GM23338 (cell line): ENCODE measurements at regions not wholly inside any gene's neighbourhood (a gene's known extent, or its start where the extent isn't known, plus 50 kb on each side); places are given as distances from the start of the nearest gene placed in this dataset.

ENCODE experiments used
- ATAC-seq: fragments of 200-7000 bp; cut with Tn5 transposase; 3 replicates; pipeline ENCODE4 v1.9.1; 2020
- DNase-seq: peaks from one replicate; pipeline ENCODE4 v3.0.0-alpha.2; 2015; ENCODE audit warnings: low spot score
- H2AFZ ChIP-seq: fragments of 200-600 bp; sonication (generic); 2 replicates; pipeline ENCODE4 v1.8.0; 2016; ENCODE audit warnings: antibody characterized with exemption, mild to moderate bottlenecking, moderate library complexity
- H3F3A ChIP-seq: fragments of 200-600 bp; sonication (generic); replicated peaks from 2 replicates; pipeline ENCODE4 v1.8.0; 2017; ENCODE audit warnings: antibody characterized with exemption, mixed run types, low read depth
- H3K27ac ChIP-seq: fragments of 200-600 bp; sonication (generic); 2 replicates; pipeline ENCODE4 v1.6.1; 2016; ENCODE audit warnings: low read depth
- H3K27me3 ChIP-seq: fragments of 200-600 bp; sonication (generic); 2 replicates; pipeline ENCODE4 v1.8.0; 2016; ENCODE audit warnings: mild to moderate bottlenecking, mixed run types, moderate library complexity; ENCODE audit not compliant: insufficient read depth
- H3K36me3 ChIP-seq: fragments of 200-600 bp; sonication (generic); 2 replicates; pipeline ENCODE4 v1.8.0; 2016; ENCODE audit warnings: mild to moderate bottlenecking; ENCODE audit not compliant: insufficient read depth
- H3K4me1 ChIP-seq: fragments of 200-600 bp; sonication (generic); 2 replicates; pipeline ENCODE4 v1.8.0; 2016; ENCODE audit warnings: mild to moderate bottlenecking, moderate library complexity; ENCODE audit not compliant: insufficient read depth
- H3K4me2 ChIP-seq: fragments of 200-600 bp; sonication (generic); 2 replicates; pipeline ENCODE4 v1.7.1; 2017; ENCODE audit warnings: mixed run types
- H3K4me3 ChIP-seq: fragments of 200-600 bp; sonication (generic); 2 replicates; pipeline ENCODE4 v1.6.1; 2016; ENCODE audit warnings: mixed run types
- H3K79me2 ChIP-seq: fragments of 200-600 bp; sonication (generic); replicated peaks from 2 replicates; pipeline ENCODE4 v1.8.0; 2017; ENCODE audit warnings: mild to moderate bottlenecking; ENCODE audit not compliant: insufficient read depth
- H3K9me2 ChIP-seq: fragments of 200-600 bp; sonication (generic); 2 replicates; pipeline ENCODE4 v1.8.0; 2017; ENCODE audit not compliant: insufficient read depth
- H4K20me1 ChIP-seq: fragments of 200-600 bp; sonication (generic); replicated peaks from 2 replicates; pipeline ENCODE4 v1.8.0; 2017; ENCODE audit warnings: mild to moderate bottlenecking; ENCODE audit not compliant: insufficient read depth
- H3K27ac Mint-ChIP-seq: 2 replicates; pipeline ENCODE4 v1.8.0; 2020; ENCODE audit warnings: inconsistent platforms, mild to moderate bottlenecking, moderate library complexity, mixed read lengths
- H3K27me3 Mint-ChIP-seq: 3 replicates; pipeline ENCODE4 v1.8.0; 2022; ENCODE audit warnings: low read depth, mild to moderate bottlenecking, moderate library complexity, mixed read lengths, inconsistent platforms; ENCODE audit not compliant: insufficient read depth, poor library complexity
- H3K36me3 Mint-ChIP-seq: 3 replicates; pipeline ENCODE4 v1.8.0; 2021; ENCODE audit warnings: low read depth, mild to moderate bottlenecking, inconsistent platforms, moderate library complexity, mixed read lengths
- H3K4me1 Mint-ChIP-seq: 3 replicates; pipeline ENCODE4 v1.8.0; 2020; ENCODE audit warnings: mild to moderate bottlenecking, inconsistent platforms, mixed read lengths
- H3K4me3 Mint-ChIP-seq: 3 replicates; pipeline ENCODE4 v1.8.0; 2021; ENCODE audit warnings: moderate library complexity, mild to moderate bottlenecking, inconsistent platforms, mixed read lengths
- H3K9me3 Mint-ChIP-seq: 3 replicates; pipeline ENCODE4 v1.8.0; 2020; ENCODE audit warnings: moderate library complexity, mild to moderate bottlenecking, inconsistent platforms, mixed read lengths
- CREB1 ChIP-seq: fragments of 250-450 bp; sonication (Bioruptor Pico); IDR thresholded peaks from 2 replicates; pipeline ENCODE4 v1.5.0; 2020; ENCODE audit warnings: low read depth, mild to moderate bottlenecking, moderate library complexity
- CTCF ChIP-seq, 2 experiments: fragments of 200-600 bp in 1 of 2; sonication (generic) in 1 of 2; conservative IDR thresholded peaks; 2 replicates each; pipeline versions ENCODE4 v1.5.1 to v1.6.1; 2016 to 2017; ENCODE audit warnings: antibody characterized with exemption in 2 of 2, low read depth in 2 of 2, mild to moderate bottlenecking in 2 of 2, moderate library complexity in 1 of 2
- EZH2 ChIP-seq: fragments of 200-600 bp; sonication (generic); IDR thresholded peaks from one replicate; pipeline ENCODE4 v1.8.0; 2017; ENCODE audit warnings: antibody characterized with exemption, mild to moderate bottlenecking, low read depth; ENCODE audit not compliant: unreplicated experiment
- EZH2phosphoT487 ChIP-seq: fragments of 200-600 bp; sonication (generic); IDR thresholded peaks from one replicate; pipeline ENCODE4 v1.8.1; 2018; ENCODE audit warnings: antibody characterized with exemption; ENCODE audit not compliant: unreplicated experiment
- JUNB ChIP-seq: IDR thresholded peaks from one replicate; pipeline ENCODE4 v1.6.1; 2016; ENCODE audit warnings: antibody characterized with exemption; ENCODE audit not compliant: unreplicated experiment
- NANOG ChIP-seq: IDR thresholded peaks from 2 replicates; pipeline ENCODE4 v1.6.1; 2016; ENCODE audit warnings: antibody characterized with exemption, borderline replicate concordance
- POLR2AphosphoS5 ChIP-seq: IDR thresholded peaks from 2 replicates; pipeline ENCODE4 v1.6.1; 2016; ENCODE audit warnings: antibody characterized with exemption, low read depth
- REST ChIP-seq: IDR thresholded peaks from one replicate; pipeline ENCODE4 v1.6.1; 2018; ENCODE audit warnings: antibody characterized with exemption; ENCODE audit not compliant: unreplicated experiment
- ZNF114 ChIP-seq: fragments of 250-450 bp; sonication (Bioruptor Pico); IDR thresholded peaks from 2 replicates; pipeline ENCODE4 v1.5.0; 2020; ENCODE audit warnings: mild to moderate bottlenecking, moderate library complexity
- ZNF331 ChIP-seq: fragments of 250-450 bp; sonication (Bioruptor Pico); IDR thresholded peaks from 2 replicates; pipeline ENCODE4 v1.5.0; 2020; ENCODE audit warnings: low read depth, mild to moderate bottlenecking, moderate library complexity
- TF ChIP-seq, protein P1 (sequence below): IDR thresholded peaks from 2 replicates; pipeline ENCODE4 v1.6.1; 2016; ENCODE audit warnings: antibody characterized with exemption

- TF ChIP-seq CREB1 (CRISPR knock-in tag): no peak
- no peak for TF ChIP-seq EZH2
- no peak for TF ChIP-seq EZH2phosphoT487
- no peak for TF ChIP-seq ZNF331 (CRISPR knock-in tag)
- no peak for TF ChIP-seq CTCF (conservative IDR thresholded peaks at IDR 0.05; ENCODE audit: low read depth in 2 of 2)
- no peak for TF ChIP-seq ZNF114 (CRISPR knock-in tag)
- TF ChIP-seq JUNB: no peak
- no peak for TF ChIP-seq REST
- TF ChIP-seq, protein P1, sequence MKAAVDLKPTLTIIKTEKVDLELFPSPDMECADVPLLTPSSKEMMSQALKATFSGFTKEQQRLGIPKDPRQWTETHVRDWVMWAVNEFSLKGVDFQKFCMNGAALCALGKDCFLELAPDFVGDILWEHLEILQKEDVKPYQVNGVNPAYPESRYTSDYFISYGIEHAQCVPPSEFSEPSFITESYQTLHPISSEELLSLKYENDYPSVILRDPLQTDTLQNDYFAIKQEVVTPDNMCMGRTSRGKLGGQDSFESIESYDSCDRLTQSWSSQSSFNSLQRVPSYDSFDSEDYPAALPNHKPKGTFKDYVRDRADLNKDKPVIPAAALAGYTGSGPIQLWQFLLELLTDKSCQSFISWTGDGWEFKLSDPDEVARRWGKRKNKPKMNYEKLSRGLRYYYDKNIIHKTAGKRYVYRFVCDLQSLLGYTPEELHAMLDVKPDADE: no peak
- TF ChIP-seq NANOG: no peak
- TF ChIP-seq POLR2AphosphoS5: no peak
Observed at GRCh38 chr1:56324504-56324903, 254.9 kb downstream of the PLPP3 start (continued).

GRCh38 chr1:56322211-56322610, 257.2 kb downstream of the PLPP3 start:
- Mint-ChIP-seq H3K27me3 (no peaks in the 10 kb centered on the region), H3K4me1 (peaks cover 9% of the 10 kb centered on the region; the same call in 2 of the 3 replicates), H3K4me3 (no peak overlapping the region), H3K27ac (no peak overlapping the region), H3K36me3 (no peaks in the 10 kb centered on the region), H3K9me3 (no peaks in the 10 kb centered on the region)
- H3K36me3 ChIP-seq: no peaks in the 10 kb centered on the region
- H3K27me3 ChIP-seq: no peaks in the 10 kb centered on the region
- H2AFZ ChIP-seq: no peak overlapping the region
- no peaks in the 10 kb centered on the region for H3K4me1 ChIP-seq
- no peaks in the 10 kb centered on the region for H3F3A ChIP-seq
- H3K4me3 ChIP-seq: no peak overlapping the region
- peak; percentile 4 for DNase-seq
- no peaks in the 10 kb centered on the region for H3K79me2 ChIP-seq
- H3K27ac ChIP-seq: no peak overlapping the region
- ATAC-seq: no peak; the same call in 2 of the 3 replicates
- no peak overlapping the region for H3K4me2 ChIP-seq
- H3K9me2 ChIP-seq: no peaks in the 10 kb centered on the region; the same call in none of the 2 replicates
- H4K20me1 ChIP-seq: no peaks in the 10 kb centered on the region
- no peak for TF ChIP-seq CTCF (conservative IDR thresholded peaks at IDR 0.05; ENCODE audit: low read depth in 2 of 2)
- TF ChIP-seq, protein P1: no peak
- TF ChIP-seq ZNF331 (CRISPR knock-in tag): no peak
- TF ChIP-seq ZNF114 (CRISPR knock-in tag): no peak
- TF ChIP-seq REST: no peak
